CD4-positive, alpha-beta T cell treated with Interleukin-15 for 1 hour (primary cell): ENCODE measurements at regions not wholly inside any gene's neighbourhood (a gene's known extent, or its start where the extent isn't known, plus 50 kb on each side); places are given as distances from the start of the nearest gene placed in this dataset.
"Not testable (repeated sequence)": the region's sequence is repeated elsewhere in the genome, so short reads cannot be mapped to it uniquely, and the experiment has no call there.

Source experiments
- DNase-seq: peaks from one replicate; pipeline ENCODE4 v3.0.0-alpha.2; 2020

- no peak for DNase-seq
These were observed 50.7 kb upstream of the KLF7 start for GRCh38 chr2:207216457-207216856.

- no peak for DNase-seq
These were observed 51.7 kb upstream of the KLF7 start for GRCh38 chr2:207217442-207217841.

- DNase-seq: no peak
These were observed 53.4 kb upstream of the KLF7 start for GRCh38 chr2:207219081-207219630.

- no peak for DNase-seq
These were observed 54.1 kb upstream of the KLF7 start for GRCh38 chr2:207219676-207220501.

GRCh38 chr2:207221731-207222130 is 56.0 kb upstream of the KLF7 start:
- DNase-seq: no peak

GRCh38 chr2:207223051-207223450 is 57.3 kb upstream of the KLF7 start:
- no peak for DNase-seq

- DNase-seq: no peak
These were observed 58.6 kb upstream of the KLF7 start for GRCh38 chr2:207224381-207224780.

GRCh38 chr2:207224791-207225482 is 59.2 kb upstream of the KLF7 start:
- DNase-seq: no peak

GRCh38 chr2:207225773-207226172 is 60.0 kb upstream of the KLF7 start:
- DNase-seq: no peak

GRCh38 chr2:207226243-207226642 is 60.5 kb upstream of the KLF7 start:
- DNase-seq: no peak

GRCh38 chr2:207226671-207227061 is 60.9 kb upstream of the KLF7 start:
- DNase-seq: no peak

GRCh38 chr2:207227062-207227748 is 61.5 kb upstream of the KLF7 start:
- no peak for DNase-seq

- DNase-seq: no peak
These were observed 62.0 kb upstream of the KLF7 start for GRCh38 chr2:207227749-207228145.

GRCh38 chr2:207228402-207228801 is 62.7 kb upstream of the KLF7 start:
- DNase-seq: no peak

GRCh38 chr2:207229161-207229560 is 63.4 kb upstream of the KLF7 start:
- DNase-seq: no peak

- no peak for DNase-seq
These were observed 64.7 kb upstream of the KLF7 start for GRCh38 chr2:207230261-207231105.

- DNase-seq: no peak
These were observed 65.5 kb upstream of the KLF7 start for GRCh38 chr2:207231106-207231865.

- no peak for DNase-seq
These were observed 66.2 kb upstream of the KLF7 start for GRCh38 chr2:207231967-207232366.

GRCh38 chr2:207233141-207233540 is 67.4 kb upstream of the KLF7 start:
- DNase-seq: not testable (repeated sequence)

GRCh38 chr2:207233731-207234130 is 68.0 kb upstream of the KLF7 start:
- no peak for DNase-seq

- no peak for DNase-seq
These were observed 69.9 kb upstream of the KLF7 start for GRCh38 chr2:207235621-207236020.
